ENCODE measurements at regions not wholly inside any gene's neighbourhood (a gene's known extent, or its start where the extent isn't known, plus 50 kb on each side); places are given as distances from the start of the nearest gene placed in this dataset.
A peak's percentile ranks its signal among the peaks of the same experiment; 100 is the strongest.

DNA sequence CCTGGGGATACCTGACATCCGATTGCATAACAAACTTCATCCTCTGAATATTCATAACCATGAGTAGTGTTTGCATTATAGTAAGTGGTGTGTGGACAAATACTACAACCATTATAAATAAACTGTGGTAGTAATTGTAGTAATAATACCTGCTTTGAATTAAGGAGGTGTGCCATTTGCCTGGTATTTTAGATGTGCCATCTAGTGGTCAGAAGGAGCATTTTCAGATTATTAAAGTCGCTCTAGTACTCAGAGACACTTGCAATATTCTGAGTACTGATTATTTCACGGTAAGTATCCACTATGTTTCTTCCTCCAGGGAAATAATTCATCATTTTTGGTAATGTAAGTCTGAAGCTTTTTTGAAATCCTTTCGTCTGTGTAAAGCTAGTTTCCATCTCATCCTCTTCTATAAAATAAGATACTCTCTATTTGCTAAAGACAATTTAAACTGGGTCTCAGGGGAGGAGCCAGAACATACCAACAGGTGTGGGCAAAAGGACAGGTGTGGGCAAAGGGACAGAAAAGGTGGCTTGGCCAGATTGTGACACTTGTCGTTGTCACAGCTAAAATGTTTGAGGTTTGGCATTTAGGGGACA is 115.3 kb upstream of the WDR11 start:
- H3K4ac ChIP-seq (ENCODE audit: low read depth, low read length) = no peak overlapping the region

DNA sequence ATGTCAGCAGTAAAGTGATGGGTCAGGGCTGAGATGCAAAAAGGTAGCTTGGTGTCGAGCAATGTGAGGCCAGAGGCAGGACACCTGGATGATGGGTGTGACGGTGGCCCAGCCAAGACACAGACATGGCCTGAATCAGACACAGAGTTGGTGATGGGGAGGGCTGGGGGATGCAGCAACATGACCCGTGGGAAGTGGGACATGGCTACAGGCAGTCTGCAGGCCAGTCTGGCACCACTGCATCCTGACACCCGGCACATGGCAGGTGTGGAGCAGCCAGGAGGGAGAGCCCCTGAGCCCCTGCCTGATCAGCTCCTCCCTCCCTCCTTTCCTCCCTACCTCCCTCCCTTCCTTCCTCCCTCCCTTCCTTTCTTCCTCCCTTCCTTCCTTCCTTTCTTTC is 114.8 kb upstream of the WDR11 start:
- Histone ChIP-seq H3K23ac (ENCODE audit: low read length) (no peak overlapping the region), H3K79me1 (ENCODE audit: low read length) (no peaks in the 10 kb centered on the region), H3K4me2 (ENCODE audit: low read length) (no peak overlapping the region), H2BK15ac (replicated peaks; ENCODE audit: low read depth) (no peak overlapping the region), H3K4ac (ENCODE audit: low read depth, low read length) (no peak overlapping the region), H3K27me3 (ENCODE audit: insufficient read depth, low read length, poor library complexity) (no peaks in the 10 kb centered on the region), H3K27ac (ENCODE audit: low read depth, low read length) (no peak overlapping the region), H3K56ac (ENCODE audit: low read length) (no peak overlapping the region), H3K36me3 (ENCODE audit: control insufficient read depth, insufficient read depth, low read length) (no peaks in the 10 kb centered on the region), H3K79me2 (ENCODE audit: control insufficient read depth, insufficient read depth, low read length) (no peaks in the 10 kb centered on the region), H3K4me3 (ENCODE audit: low read length) (no peak overlapping the region), H4K8ac (ENCODE audit: low read depth, low read length) (no peak overlapping the region), H2AK5ac (ENCODE audit: low read length) (no peak overlapping the region), H3K9ac (ENCODE audit: low read length) (no peak overlapping the region), H3K18ac (ENCODE audit: low read length) (no peak overlapping the region), H2BK5ac (ENCODE audit: low read length) (no peak overlapping the region), H4K5ac (ENCODE audit: low read length) (no peak overlapping the region), H3K4me1 (ENCODE audit: control insufficient read depth, low read depth, low read length) (peaks cover 3% of the 10 kb centered on the region), H2BK120ac (ENCODE audit: low read depth, low read length) (no peak overlapping the region)
- DNase-seq = no peak
- no CpG with 5 or more reads among the region's 4 CpGs for whole genome bisulfite sequencing (ENCODE audit: extremely low coverage, insufficient coverage, low lambda C conversion rate)

More for the DNA sequence above, 115.3 kb upstream of the WDR11 start:
- no peak overlapping the region for H3K23ac ChIP-seq (ENCODE audit: low read length)
- no peak overlapping the region for H2BK120ac ChIP-seq (ENCODE audit: low read depth, low read length)
- H3K18ac ChIP-seq (ENCODE audit: low read length) = no peak overlapping the region
- H2BK15ac ChIP-seq (replicated peaks; ENCODE audit: low read depth) = no peak overlapping the region
- no peaks in the 10 kb centered on the region for H3K27me3 ChIP-seq (ENCODE audit: insufficient read depth, low read length, poor library complexity)
- no peak overlapping the region for H3K9ac ChIP-seq (ENCODE audit: low read length)
- no peak overlapping the region for H3K4me3 ChIP-seq (ENCODE audit: low read length)
- no peak overlapping the region for H3K56ac ChIP-seq (ENCODE audit: low read length)
- no peaks in the 10 kb centered on the region for H3K79me2 ChIP-seq (ENCODE audit: control insufficient read depth, insufficient read depth, low read length)
- no peak overlapping the region for H4K8ac ChIP-seq (ENCODE audit: low read depth, low read length)
- no peaks in the 10 kb centered on the region for H3K36me3 ChIP-seq (ENCODE audit: control insufficient read depth, insufficient read depth, low read length)
- H3K27ac ChIP-seq (ENCODE audit: low read depth, low read length) = no peak overlapping the region
- H3K79me1 ChIP-seq (ENCODE audit: low read length) = no peaks in the 10 kb centered on the region
- no peak overlapping the region for H2AK5ac ChIP-seq (ENCODE audit: low read length)
- peaks cover 3% of the 10 kb centered on the region for H3K4me1 ChIP-seq (ENCODE audit: control insufficient read depth, low read depth, low read length)
- no CpG with 5 or more reads among the region's 5 CpGs for WGBS (ENCODE audit: extremely low coverage, insufficient coverage, low lambda C conversion rate)
- H2BK5ac ChIP-seq (ENCODE audit: low read length) = no peak overlapping the region
- peak; percentile 35 for DNase-seq
- H4K5ac ChIP-seq (ENCODE audit: low read length) = no peak overlapping the region
- no peak overlapping the region for H3K4me2 ChIP-seq (ENCODE audit: low read length)

DNA sequence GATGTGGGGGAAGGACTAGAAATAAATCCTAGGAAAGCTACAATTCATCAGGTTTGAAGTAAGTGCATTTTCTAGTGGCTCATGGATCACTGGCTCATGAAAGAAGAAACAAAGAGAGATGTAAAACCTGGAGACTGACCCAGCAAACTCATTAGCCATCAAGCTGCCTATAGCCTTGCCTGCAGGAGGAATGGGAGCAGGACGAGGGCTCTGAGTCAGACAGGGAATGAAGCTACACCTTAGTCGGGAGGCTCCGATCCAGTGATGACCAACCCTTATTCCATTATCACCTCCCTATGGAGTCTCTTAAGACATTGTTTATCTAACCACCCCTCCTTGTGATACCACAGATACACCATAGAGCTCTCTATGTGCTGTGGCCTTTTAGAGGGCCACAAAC is 112.5 kb upstream of the WDR11 start:
- peak; percentile 94 for DNase-seq
- H2BK15ac ChIP-seq (replicated peaks; ENCODE audit: low read depth) = no peak overlapping the region
- no peak overlapping the region for H2AK5ac ChIP-seq (ENCODE audit: low read length)
- no peaks in the 10 kb centered on the region for H3K79me2 ChIP-seq (ENCODE audit: control insufficient read depth, insufficient read depth, low read length)
- no peak overlapping the region for H4K5ac ChIP-seq (ENCODE audit: low read length)
- no peak overlapping the region for H3K4me3 ChIP-seq (ENCODE audit: low read length)
- no peak overlapping the region for H2BK120ac ChIP-seq (ENCODE audit: low read depth, low read length)
- no peak overlapping the region for H3K4ac ChIP-seq (ENCODE audit: low read depth, low read length)
- peaks cover 3% of the 10 kb centered on the region for H3K4me1 ChIP-seq (ENCODE audit: control insufficient read depth, low read depth, low read length)
- H4K8ac ChIP-seq (ENCODE audit: low read depth, low read length) = no peak overlapping the region
- no peak overlapping the region for H3K9ac ChIP-seq (ENCODE audit: low read length)
- no peak overlapping the region for H3K23ac ChIP-seq (ENCODE audit: low read length)
- H3K36me3 ChIP-seq (ENCODE audit: control insufficient read depth, insufficient read depth, low read length) = no peaks in the 10 kb centered on the region
- H2BK5ac ChIP-seq (ENCODE audit: low read length) = no peak overlapping the region
- WGBS (ENCODE audit: extremely low coverage, insufficient coverage, low lambda C conversion rate) = no CpG with 5 or more reads among the region's 3 CpGs
- H3K79me1 ChIP-seq (ENCODE audit: low read length) = no peaks in the 10 kb centered on the region
- H3K56ac ChIP-seq (ENCODE audit: low read length) = no peak overlapping the region
- no peak overlapping the region for H3K4me2 ChIP-seq (ENCODE audit: low read length)
- H3K18ac ChIP-seq (ENCODE audit: low read length) = no peak overlapping the region
- no peaks in the 10 kb centered on the region for H3K27me3 ChIP-seq (ENCODE audit: insufficient read depth, low read length, poor library complexity)
- H3K27ac ChIP-seq (ENCODE audit: low read depth, low read length) = no peak overlapping the region

DNA sequence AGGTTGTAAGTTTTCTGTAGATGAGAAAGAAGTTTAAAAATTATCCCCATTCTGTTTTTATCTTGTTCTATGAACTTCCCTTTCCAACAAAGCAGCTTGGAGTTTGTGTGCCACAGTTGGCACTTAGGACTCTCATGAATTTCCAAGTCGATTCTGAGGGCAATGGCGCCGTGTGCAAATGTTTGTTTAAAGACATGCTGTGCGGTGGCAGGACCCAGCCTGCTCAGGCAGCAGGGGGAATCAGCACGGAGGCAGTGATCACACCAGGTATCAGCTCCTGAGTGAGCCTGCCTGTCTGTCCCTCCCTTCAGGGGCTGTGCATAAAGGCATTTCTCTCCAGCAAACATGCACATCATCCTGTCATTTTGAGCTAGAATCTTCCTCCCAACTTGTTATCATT is 109.8 kb upstream of the WDR11 start:
- no peaks in the 10 kb centered on the region for H3K79me1 ChIP-seq (ENCODE audit: low read length)
- H3K4me2 ChIP-seq (ENCODE audit: low read length) = no peak overlapping the region
- H3K27ac ChIP-seq (ENCODE audit: low read depth, low read length) = no peak overlapping the region
- no peak overlapping the region for H3K18ac ChIP-seq (ENCODE audit: low read length)
- H3K36me3 ChIP-seq (ENCODE audit: control insufficient read depth, insufficient read depth, low read length) = no peaks in the 10 kb centered on the region
- H3K4me1 ChIP-seq (ENCODE audit: control insufficient read depth, low read depth, low read length) = peaks cover 3% of the 10 kb centered on the region
- H3K4ac ChIP-seq (ENCODE audit: low read depth, low read length) = no peak overlapping the region
- no peaks in the 10 kb centered on the region for H3K27me3 ChIP-seq (ENCODE audit: insufficient read depth, low read length, poor library complexity)
- no peak for DNase-seq
- H3K79me2 ChIP-seq (ENCODE audit: control insufficient read depth, insufficient read depth, low read length) = no peaks in the 10 kb centered on the region
- no peak overlapping the region for H2BK5ac ChIP-seq (ENCODE audit: low read length)
- H2BK15ac ChIP-seq (replicated peaks; ENCODE audit: low read depth) = no peak overlapping the region
- no CpG with 5 or more reads among the region's 5 CpGs for WGBS (ENCODE audit: extremely low coverage, insufficient coverage, low lambda C conversion rate)
- no peak overlapping the region for H4K8ac ChIP-seq (ENCODE audit: low read depth, low read length)
- no peak overlapping the region for H3K23ac ChIP-seq (ENCODE audit: low read length)
- no peak overlapping the region for H3K9ac ChIP-seq (ENCODE audit: low read length)
- no peak overlapping the region for H3K4me3 ChIP-seq (ENCODE audit: low read length)
- no peak overlapping the region for H3K56ac ChIP-seq (ENCODE audit: low read length)
- H4K5ac ChIP-seq (ENCODE audit: low read length) = no peak overlapping the region
- H2AK5ac ChIP-seq (ENCODE audit: low read length) = no peak overlapping the region
- H2BK120ac ChIP-seq (ENCODE audit: low read depth, low read length) = no peak overlapping the region

DNA sequence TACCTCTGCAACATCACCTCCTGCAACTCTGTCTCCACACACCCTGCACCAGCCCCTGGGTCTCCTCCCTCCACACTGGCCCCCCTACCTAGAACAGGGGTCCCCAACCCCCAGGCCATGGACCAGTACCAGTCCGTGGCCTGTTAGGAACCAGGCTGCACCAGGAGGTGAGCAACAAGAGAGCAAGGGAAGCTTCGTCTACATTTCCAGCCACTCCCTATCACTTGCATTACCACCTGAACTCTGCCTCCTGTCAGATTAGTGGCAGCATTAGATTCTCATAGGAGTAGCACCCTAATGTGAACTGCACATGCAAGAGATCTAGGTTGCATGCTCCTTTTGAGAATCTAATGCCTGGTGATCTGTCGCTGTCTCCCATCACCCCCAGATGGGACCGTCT is 108.8 kb upstream of the WDR11 start:
- Histone ChIP-seq H3K9ac (ENCODE audit: low read length) (no peak overlapping the region), H2BK15ac (replicated peaks; ENCODE audit: low read depth) (no peak overlapping the region)

DNA sequence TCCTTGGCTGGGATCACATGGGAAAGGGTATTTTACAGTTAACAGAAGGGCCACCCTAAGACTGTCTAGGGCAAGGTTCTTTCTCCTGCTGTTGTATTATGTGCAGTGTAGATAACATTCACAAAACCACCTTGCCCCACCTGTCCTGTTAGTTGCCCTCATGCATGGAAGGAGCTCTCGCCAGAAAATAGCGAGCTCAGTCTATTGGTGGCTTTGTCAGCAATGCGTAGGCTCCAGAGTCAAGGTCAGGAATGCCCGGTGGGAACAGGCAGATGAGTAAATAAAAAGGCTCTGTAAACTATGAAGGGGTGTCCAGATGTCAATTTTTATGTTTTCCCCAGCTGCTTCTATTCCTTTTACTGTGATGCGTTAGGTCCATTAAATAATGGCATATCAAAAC is 107.1 kb upstream of the WDR11 start:
- Histone ChIP-seq H2BK5ac (ENCODE audit: low read length) (no peak overlapping the region), H3K36me3 (ENCODE audit: control insufficient read depth, insufficient read depth, low read length) (no peaks in the 10 kb centered on the region), H3K79me1 (ENCODE audit: low read length) (no peaks in the 10 kb centered on the region), H2BK15ac (replicated peaks; ENCODE audit: low read depth) (no peak overlapping the region), H3K4me2 (ENCODE audit: low read length) (no peak overlapping the region), H2BK120ac (ENCODE audit: low read depth, low read length) (no peak overlapping the region), H4K8ac (ENCODE audit: low read depth, low read length) (no peak overlapping the region), H4K5ac (ENCODE audit: low read length) (no peak overlapping the region), H2AK5ac (ENCODE audit: low read length) (no peak overlapping the region), H3K79me2 (ENCODE audit: control insufficient read depth, insufficient read depth, low read length) (no peaks in the 10 kb centered on the region), H3K4me1 (ENCODE audit: control insufficient read depth, low read depth, low read length) (peaks cover 3% of the 10 kb centered on the region), H3K23ac (ENCODE audit: low read length) (no peak overlapping the region), H3K27ac (ENCODE audit: low read depth, low read length) (no peak overlapping the region), H3K56ac (ENCODE audit: low read length) (no peak overlapping the region), H3K9ac (ENCODE audit: low read length) (no peak overlapping the region), H3K4me3 (ENCODE audit: low read length) (no peak overlapping the region), H3K18ac (ENCODE audit: low read length) (no peak overlapping the region), H3K4ac (ENCODE audit: low read depth, low read length) (no peak overlapping the region), H3K27me3 (ENCODE audit: insufficient read depth, low read length, poor library complexity) (no peaks in the 10 kb centered on the region)
- WGBS (ENCODE audit: extremely low coverage, insufficient coverage, low lambda C conversion rate) = no CpG with 5 or more reads among the region's 5 CpGs
- no peak for DNase-seq

More for the DNA sequence above, 108.8 kb upstream of the WDR11 start:
- H3K4me1 ChIP-seq (ENCODE audit: control insufficient read depth, low read depth, low read length) = peaks cover 3% of the 10 kb centered on the region
- no CpG with 5 or more reads among the region's 4 CpGs for WGBS (ENCODE audit: extremely low coverage, insufficient coverage, low lambda C conversion rate)
- H3K56ac ChIP-seq (ENCODE audit: low read length) = no peak overlapping the region
- no peak overlapping the region for H3K4me2 ChIP-seq (ENCODE audit: low read length)
- no peak overlapping the region for H4K5ac ChIP-seq (ENCODE audit: low read length)
- H3K27me3 ChIP-seq (ENCODE audit: insufficient read depth, low read length, poor library complexity) = no peaks in the 10 kb centered on the region
- H3K18ac ChIP-seq (ENCODE audit: low read length) = no peak overlapping the region
- H3K79me2 ChIP-seq (ENCODE audit: control insufficient read depth, insufficient read depth, low read length) = no peaks in the 10 kb centered on the region
- H3K4ac ChIP-seq (ENCODE audit: low read depth, low read length) = no peak overlapping the region
- H2BK5ac ChIP-seq (ENCODE audit: low read length) = no peak overlapping the region
- H2AK5ac ChIP-seq (ENCODE audit: low read length) = no peak overlapping the region
- no peaks in the 10 kb centered on the region for H3K79me1 ChIP-seq (ENCODE audit: low read length)
- no peak overlapping the region for H4K8ac ChIP-seq (ENCODE audit: low read depth, low read length)
- H3K4me3 ChIP-seq (ENCODE audit: low read length) = no peak overlapping the region
- H3K23ac ChIP-seq (ENCODE audit: low read length) = no peak overlapping the region
- H2BK120ac ChIP-seq (ENCODE audit: low read depth, low read length) = no peak overlapping the region
- DNase-seq = no peak
- no peaks in the 10 kb centered on the region for H3K36me3 ChIP-seq (ENCODE audit: control insufficient read depth, insufficient read depth, low read length)
- H3K27ac ChIP-seq (ENCODE audit: low read depth, low read length) = no peak overlapping the region
